ENCODE measurements at regions not wholly inside any gene's neighbourhood (a gene's known extent, or its start where the extent isn't known, plus 50 kb on each side); places are given as distances from the start of the nearest gene placed in this dataset.

GRCh38 chr4:124913237-124913636 is 200.7 kb upstream of the ANKRD50 start:
- TF ChIP-seq CTCF (IDR thresholded peaks at IDR 0.05; ENCODE audit: low read depth, low read length) = no peak
- Histone ChIP-seq H3K4me3 (ENCODE audit: low read depth, low read length) (no peak overlapping the region), H3K9me3 (ENCODE audit: control insufficient read depth, insufficient read depth, low read length) (peaks cover 8% of the 10 kb centered on the region), H3K27me3 (ENCODE audit: control insufficient read depth, insufficient read depth, low read length) (no peaks in the 10 kb centered on the region), H3K27ac (ENCODE audit: low read depth, low read length) (no peak overlapping the region)
- no peak for DNase-seq (ENCODE audit: low read depth, low spot score)
- ChIA-PET CTCF (no interaction called here), POLR2A (no interaction called here)

GRCh38 chr4:124910327-124910726 is 197.8 kb upstream of the ANKRD50 start:
- H3K4me3 ChIP-seq (ENCODE audit: low read depth, low read length) = no peak overlapping the region
- ChIA-PET CTCF (no interaction called here), POLR2A (no interaction called here)
- no peak for DNase-seq (ENCODE audit: low read depth, low spot score)
- H3K9me3 ChIP-seq (ENCODE audit: control insufficient read depth, insufficient read depth, low read length) = peaks cover 8% of the 10 kb centered on the region
- TF ChIP-seq CTCF (IDR thresholded peaks at IDR 0.05; ENCODE audit: low read depth, low read length) = no peak
- no peaks in the 10 kb centered on the region for H3K27me3 ChIP-seq (ENCODE audit: control insufficient read depth, insufficient read depth, low read length)
- H3K27ac ChIP-seq (ENCODE audit: low read depth, low read length) = no peak overlapping the region

GRCh38 chr4:124907881-124908280 is 195.3 kb upstream of the ANKRD50 start:
- peak; percentile 61 for DNase-seq (ENCODE audit: low read depth, low spot score)
- no peak overlapping the region for H3K4me3 ChIP-seq (ENCODE audit: low read depth, low read length)
- ChIA-PET CTCF (no interaction called here), POLR2A (interaction anchor here (0.8 kb wide), 1 partner anchor 26 kb away, joined by 3 read pairs; no protein-coding TSS in a partner anchor)
- H3K9me3 ChIP-seq (ENCODE audit: control insufficient read depth, insufficient read depth, low read length) = peaks cover 4% of the 10 kb centered on the region; the same call in 1 of the 2 replicates
- TF ChIP-seq CTCF (IDR thresholded peaks at IDR 0.05; ENCODE audit: low read depth, low read length) = no peak
- no peaks in the 10 kb centered on the region for H3K27me3 ChIP-seq (ENCODE audit: control insufficient read depth, insufficient read depth, low read length)
- H3K27ac ChIP-seq (ENCODE audit: low read depth, low read length) = no peak overlapping the region

- Histone ChIP-seq H3K4me3 (ENCODE audit: low read depth, low read length) (no peak overlapping the region), H3K27ac (ENCODE audit: low read depth, low read length) (no peak overlapping the region), H3K27me3 (ENCODE audit: control insufficient read depth, insufficient read depth, low read length) (no peaks in the 10 kb centered on the region), H3K9me3 (ENCODE audit: control insufficient read depth, insufficient read depth, low read length) (no peaks in the 10 kb centered on the region)
- ChIA-PET CTCF (no interaction called here), POLR2A (no interaction called here)
- DNase-seq (ENCODE audit: low read depth, low spot score) = no peak
- TF ChIP-seq CTCF (IDR thresholded peaks at IDR 0.05; ENCODE audit: low read depth, low read length) = no peak
Observed at GRCh38 chr4:124905441-124905840, 192.9 kb upstream of the ANKRD50 start.

- no peaks in the 10 kb centered on the region for H3K9me3 ChIP-seq (ENCODE audit: control insufficient read depth, insufficient read depth, low read length)
- CTCF ChIA-PET = no interaction called here
- no peaks in the 10 kb centered on the region for H3K27me3 ChIP-seq (ENCODE audit: control insufficient read depth, insufficient read depth, low read length)
- POLR2A ChIA-PET = no interaction called here
- no peak for DNase-seq (ENCODE audit: low read depth, low spot score)
- TF ChIP-seq CTCF (IDR thresholded peaks at IDR 0.05; ENCODE audit: low read depth, low read length) = no peak
- no peak overlapping the region for H3K27ac ChIP-seq (ENCODE audit: low read depth, low read length)
- H3K4me3 ChIP-seq (ENCODE audit: low read depth, low read length) = no peak overlapping the region
Observed at GRCh38 chr4:124904723-124905388, 192.3 kb upstream of the ANKRD50 start.
